NCI-H1436 (cell line): ENCODE measurements at regions not wholly inside any gene's neighbourhood (a gene's known extent, or its start where the extent isn't known, plus 50 kb on each side); places are given as distances from the start of the nearest gene placed in this dataset.
"Not testable (repeated sequence)": the region's sequence is repeated elsewhere in the genome, so short reads cannot be mapped to it uniquely, and the experiment has no call there.

Experiments
- DNase-seq: peaks from one replicate; lab custom pipeline; 2025; lab: John Stamatoyannopoulos, UW

DNA sequence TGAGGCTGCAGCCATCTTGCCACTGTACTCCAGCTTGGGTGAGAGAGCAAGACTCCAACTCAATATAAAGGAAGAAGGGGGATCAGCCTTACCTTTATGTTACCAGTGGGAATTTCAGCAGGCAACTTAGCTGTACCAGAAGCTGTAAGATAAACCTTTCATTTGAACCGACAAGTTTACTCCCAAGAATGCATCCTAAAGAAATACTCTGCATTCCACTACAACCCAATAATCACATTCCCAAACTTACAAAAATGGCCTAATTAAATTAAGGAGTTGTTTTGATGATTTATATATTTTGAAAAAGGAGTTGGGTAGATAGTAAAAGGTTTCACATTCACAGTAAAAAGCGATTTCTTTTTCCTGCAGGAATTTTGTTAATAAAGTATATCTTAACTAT lies 241.4 kb downstream of the TTC8 start:
- DNase-seq: no peak

GRCh38 chr14:89067293-89067972 lies 243.0 kb downstream of the TTC8 start:
- DNase-seq: no peak

GRCh38 chr14:89078021-89078795 lies 253.8 kb downstream of the TTC8 start:
- no peak for DNase-seq

- no peak for DNase-seq
Observed at GRCh38 chr14:89085231-89085731, 260.8 kb downstream of the TTC8 start.

DNA sequence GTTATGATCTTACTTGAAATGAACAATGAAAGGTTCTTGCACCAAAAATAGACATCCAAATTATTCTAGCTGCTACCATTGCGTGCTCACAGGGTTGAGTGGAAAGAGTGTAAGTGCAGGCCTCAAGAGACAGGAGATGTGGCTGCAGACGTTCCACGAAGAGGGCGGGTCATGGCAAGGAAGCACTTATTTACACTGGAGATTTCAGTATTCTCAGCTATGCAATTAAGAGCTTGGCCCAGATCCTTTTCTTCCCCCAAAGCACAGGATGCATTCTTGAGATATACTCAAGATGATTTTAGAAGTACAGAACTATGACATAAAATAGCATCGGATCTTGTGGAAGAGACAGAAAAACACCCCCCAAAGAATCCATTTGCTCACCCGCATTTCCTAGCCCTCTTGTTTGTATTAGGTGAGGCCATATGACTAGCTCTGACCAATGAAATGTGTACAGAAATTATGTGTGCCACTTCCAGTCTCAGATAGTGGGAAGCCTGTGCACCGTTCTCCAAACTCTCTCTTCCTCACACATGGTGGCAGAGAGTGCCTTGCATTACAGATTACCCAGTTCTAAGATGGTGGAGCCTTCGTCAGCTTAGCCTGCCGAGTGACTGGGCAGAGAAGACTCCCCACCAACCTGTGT lies 261.4 kb downstream of the TTC8 start:
- no peak for DNase-seq

- no peak for DNase-seq
Observed at GRCh38 chr14:89088530-89088929, 264.1 kb downstream of the TTC8 start.

GRCh38 chr14:89089330-89089729 lies 264.9 kb downstream of the TTC8 start:
- no peak for DNase-seq

GRCh38 chr14:89091781-89092180 lies 267.3 kb downstream of the TTC8 start:
- DNase-seq: no peak

DNA sequence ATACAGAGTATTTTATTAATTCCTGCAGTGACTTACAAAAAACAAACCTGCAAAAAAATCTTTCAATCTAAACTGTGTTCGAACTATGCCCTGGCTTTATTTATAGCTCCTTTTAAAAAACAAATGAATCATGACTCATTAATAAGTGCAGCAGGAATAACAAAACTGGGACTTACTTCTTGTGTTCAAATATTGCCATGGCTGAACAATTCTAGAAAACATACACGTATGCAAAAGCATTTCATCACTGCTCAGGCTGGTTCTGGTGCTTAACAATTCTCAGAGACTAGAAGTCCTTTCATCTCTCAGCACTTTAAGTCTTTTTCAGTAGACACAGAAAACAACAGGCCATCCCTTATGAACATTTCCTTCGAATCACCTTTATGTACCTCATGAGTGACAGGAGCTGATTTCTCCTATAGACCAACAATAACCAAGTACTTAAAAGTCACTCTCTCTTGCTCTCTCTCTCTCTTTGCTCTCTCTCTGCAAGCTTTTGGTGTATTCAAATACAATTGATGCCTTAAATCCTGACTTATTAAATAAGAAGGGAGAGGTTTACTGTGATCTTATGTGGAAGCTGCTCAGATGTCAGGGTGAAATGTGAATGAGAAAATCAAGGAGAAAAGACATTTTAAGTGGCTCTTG lies 268.8 kb downstream of the TTC8 start:
- DNase-seq: no peak

DNA sequence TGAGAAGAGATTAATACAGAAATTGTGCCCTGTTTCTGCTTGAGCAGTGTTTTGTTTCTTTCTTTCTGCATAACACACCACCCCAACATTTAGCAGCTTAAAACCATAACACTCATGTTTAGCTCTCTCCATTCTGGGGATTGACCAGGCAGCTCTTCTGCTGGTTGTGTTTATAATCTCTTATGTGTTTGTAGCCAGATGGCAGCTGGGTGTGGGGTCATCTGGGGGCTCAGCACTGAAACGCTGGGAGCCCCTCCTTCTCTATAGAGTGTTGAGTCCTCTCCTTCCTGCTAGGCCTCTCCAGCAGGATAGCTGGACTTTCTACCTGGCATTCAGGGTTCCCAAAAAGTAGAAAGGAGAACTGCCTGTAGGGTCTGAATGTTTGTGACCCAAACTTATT lies 270.6 kb downstream of the TTC8 start:
- DNase-seq: no peak

DNA sequence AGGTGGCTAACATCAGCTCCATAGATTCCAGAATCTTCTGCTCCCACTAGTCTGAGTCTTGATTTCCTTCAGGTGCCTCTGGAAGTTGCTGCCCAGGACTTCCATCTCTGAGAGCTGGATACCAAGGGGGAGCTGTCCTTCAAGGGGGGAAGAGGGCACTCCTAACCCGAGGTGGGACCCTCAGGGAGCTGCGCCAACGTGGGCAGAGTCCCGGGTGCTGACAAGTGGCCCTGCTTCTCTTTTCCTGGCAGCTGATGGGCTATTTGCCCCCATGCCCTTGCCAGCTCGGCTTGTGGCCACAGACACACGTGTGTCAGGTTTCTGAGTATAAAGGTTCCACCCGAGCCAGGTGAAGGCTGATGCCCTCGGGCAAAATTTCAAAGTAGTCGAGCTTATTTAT lies 272.5 kb downstream of the TTC8 start:
- DNase-seq: no peak

DNA sequence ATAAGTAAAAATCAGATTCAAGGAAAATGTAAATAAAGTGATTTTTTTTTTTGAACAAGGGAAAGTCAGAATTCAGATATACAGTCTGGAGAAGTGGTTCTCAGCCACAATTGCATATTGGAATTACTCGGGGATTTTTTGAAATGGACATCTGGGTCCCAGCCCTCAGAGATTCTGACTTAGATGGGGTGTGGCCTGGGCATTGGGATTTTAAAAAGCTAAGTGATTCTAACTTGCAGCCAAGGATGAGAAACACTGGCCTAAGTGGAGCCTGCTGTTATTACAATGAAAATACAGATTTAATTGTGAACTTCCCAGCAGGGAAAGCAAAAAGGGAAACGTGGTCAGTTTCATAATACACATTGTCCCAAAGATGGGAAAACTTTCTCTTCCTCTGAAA lies 273.8 kb downstream of the TTC8 start:
- DNase-seq: no peak

GRCh38 chr14:89104171-89104817 lies 279.8 kb downstream of the TTC8 start:
- DNase-seq: not testable (repeated sequence)

- not testable (repeated sequence) for DNase-seq
Observed at GRCh38 chr14:89104861-89105260, 280.4 kb downstream of the TTC8 start.
